Kidney glomerular epithelial cell (primary cell): ENCODE measurements at regions not wholly inside any gene's neighbourhood (a gene's known extent, or its start where the extent isn't known, plus 50 kb on each side); places are given as distances from the start of the nearest gene placed in this dataset.

Experiments used
- DNase-seq: peaks from one replicate; lab custom pipeline; 2025; lab: John Stamatoyannopoulos, UW

GRCh38 chr9:7984203-7984602 is 184.6 kb upstream of the DMAC1 start:
- no peak for DNase-seq

GRCh38 chr9:7983490-7983889 is 183.9 kb upstream of the DMAC1 start:
- DNase-seq: no peak

GRCh38 chr9:7982907-7983306 is 183.3 kb upstream of the DMAC1 start:
- no peak for DNase-seq

- DNase-seq: no peak
Measured at GRCh38 chr9:7980691-7981289, 181.2 kb upstream of the DMAC1 start.

GRCh38 chr9:7980041-7980440 is 180.5 kb upstream of the DMAC1 start:
- no peak for DNase-seq

GRCh38 chr9:7979611-7980010 is 180.0 kb upstream of the DMAC1 start:
- no peak for DNase-seq

GRCh38 chr9:7977586-7977985 is 178.0 kb upstream of the DMAC1 start:
- no peak for DNase-seq

GRCh38 chr9:7976856-7977255 is 177.3 kb upstream of the DMAC1 start:
- DNase-seq: no peak

- no peak for DNase-seq
Measured at GRCh38 chr9:7976167-7976755, 176.7 kb upstream of the DMAC1 start.

- DNase-seq: no peak
Measured at GRCh38 chr9:7975336-7975735, 175.8 kb upstream of the DMAC1 start.

GRCh38 chr9:7974335-7974960 is 174.9 kb upstream of the DMAC1 start:
- no peak for DNase-seq

GRCh38 chr9:7973123-7973522 is 173.5 kb upstream of the DMAC1 start:
- no peak for DNase-seq

GRCh38 chr9:7970681-7971330 is 171.2 kb upstream of the DMAC1 start:
- DNase-seq: no peak

GRCh38 chr9:7968687-7969086 is 169.1 kb upstream of the DMAC1 start:
- DNase-seq: no peak

- no peak for DNase-seq
Measured at GRCh38 chr9:7967851-7968250, 168.3 kb upstream of the DMAC1 start.

GRCh38 chr9:7967093-7967827 is 167.7 kb upstream of the DMAC1 start:
- no peak for DNase-seq

GRCh38 chr9:7965063-7965462 is 165.5 kb upstream of the DMAC1 start:
- no peak for DNase-seq

GRCh38 chr9:7963026-7963425 is 163.4 kb upstream of the DMAC1 start:
- DNase-seq: no peak

GRCh38 chr9:7961076-7961475 is 161.5 kb upstream of the DMAC1 start:
- no peak for DNase-seq

- no peak for DNase-seq
Measured at GRCh38 chr9:7960320-7961050, 160.9 kb upstream of the DMAC1 start.

GRCh38 chr9:7957803-7958202 is 158.2 kb upstream of the DMAC1 start:
- no peak for DNase-seq

- DNase-seq: no peak
Measured at GRCh38 chr9:7947577-7947976, 148.0 kb upstream of the DMAC1 start.
